ENCODE measurements at regions not wholly inside any gene's neighbourhood (a gene's known extent, or its start where the extent isn't known, plus 50 kb on each side); places are given as distances from the start of the nearest gene placed in this dataset.

GRCh38 chr12:98262902-98263301 lies 252.5 kb upstream of the TMPO start:
- no peaks in the 10 kb centered on the region for H3K4me1 ChIP-seq (ENCODE audit: control insufficient read depth, insufficient read depth, low read length)
- H3K27ac ChIP-seq (ENCODE audit: low read length) = no peak overlapping the region
- H3K4me3 ChIP-seq (ENCODE audit: low read length) = no peak overlapping the region
- no CpG with 5 or more reads among the region's 6 CpGs for WGBS (ENCODE audit: insufficient coverage, insufficient read length)
- DNase-seq (ENCODE audit: low read depth, low spot score) = no peak
- H3K36me3 ChIP-seq (ENCODE audit: control insufficient read depth, insufficient read depth, low read length) = no peaks in the 10 kb centered on the region
- H3K27me3 ChIP-seq (ENCODE audit: control insufficient read depth, insufficient read depth, low read length) = no peaks in the 10 kb centered on the region
- no peaks in the 10 kb centered on the region for H3K9me3 ChIP-seq (ENCODE audit: control insufficient read depth, insufficient read depth, low read length)

GRCh38 chr12:98274430-98275130 lies 240.8 kb upstream of the TMPO start:
- no peaks in the 10 kb centered on the region for H3K9me3 ChIP-seq (ENCODE audit: control insufficient read depth, insufficient read depth, low read length)
- no peak overlapping the region for H3K4me3 ChIP-seq (ENCODE audit: low read length)
- WGBS (ENCODE audit: insufficient coverage, insufficient read length) = no CpG with 5 or more reads among the region's 5 CpGs
- no peak overlapping the region for H3K27ac ChIP-seq (ENCODE audit: low read length)
- DNase-seq (ENCODE audit: low read depth, low spot score) = no peak
- H3K4me1 ChIP-seq (ENCODE audit: control insufficient read depth, insufficient read depth, low read length) = no peaks in the 10 kb centered on the region
- H3K27me3 ChIP-seq (ENCODE audit: control insufficient read depth, insufficient read depth, low read length) = no peaks in the 10 kb centered on the region
- H3K36me3 ChIP-seq (ENCODE audit: control insufficient read depth, insufficient read depth, low read length) = no peaks in the 10 kb centered on the region

GRCh38 chr12:98275131-98275475 lies 240.3 kb upstream of the TMPO start:
- WGBS (ENCODE audit: insufficient coverage, insufficient read length) = no CpG with 5 or more reads among the region's 4 CpGs
- no peak for DNase-seq (ENCODE audit: low read depth, low spot score)
- no peaks in the 10 kb centered on the region for H3K27me3 ChIP-seq (ENCODE audit: control insufficient read depth, insufficient read depth, low read length)
- no peaks in the 10 kb centered on the region for H3K4me1 ChIP-seq (ENCODE audit: control insufficient read depth, insufficient read depth, low read length)
- H3K27ac ChIP-seq (ENCODE audit: low read length) = no peak overlapping the region
- H3K4me3 ChIP-seq (ENCODE audit: low read length) = no peak overlapping the region
- H3K36me3 ChIP-seq (ENCODE audit: control insufficient read depth, insufficient read depth, low read length) = no peaks in the 10 kb centered on the region
- H3K9me3 ChIP-seq (ENCODE audit: control insufficient read depth, insufficient read depth, low read length) = no peaks in the 10 kb centered on the region

GRCh38 chr12:98280152-98280551 lies 235.2 kb upstream of the TMPO start:
- DNase-seq (ENCODE audit: low read depth, low spot score) = no peak
- Histone ChIP-seq H3K36me3 (ENCODE audit: control insufficient read depth, insufficient read depth, low read length) (no peaks in the 10 kb centered on the region), H3K9me3 (ENCODE audit: control insufficient read depth, insufficient read depth, low read length) (no peaks in the 10 kb centered on the region), H3K27ac (ENCODE audit: low read length) (no peak overlapping the region), H3K27me3 (ENCODE audit: control insufficient read depth, insufficient read depth, low read length) (no peaks in the 10 kb centered on the region), H3K4me3 (ENCODE audit: low read length) (no peak overlapping the region), H3K4me1 (ENCODE audit: control insufficient read depth, insufficient read depth, low read length) (no peaks in the 10 kb centered on the region)
- no CpG with 5 or more reads among the region's 6 CpGs for WGBS (ENCODE audit: insufficient coverage, insufficient read length)

- Histone ChIP-seq H3K27me3 (ENCODE audit: control insufficient read depth, insufficient read depth, low read length) (no peaks in the 10 kb centered on the region), H3K4me3 (ENCODE audit: low read length) (no peak overlapping the region), H3K9me3 (ENCODE audit: control insufficient read depth, insufficient read depth, low read length) (no peaks in the 10 kb centered on the region), H3K36me3 (ENCODE audit: control insufficient read depth, insufficient read depth, low read length) (no peaks in the 10 kb centered on the region), H3K27ac (ENCODE audit: low read length) (no peak overlapping the region), H3K4me1 (ENCODE audit: control insufficient read depth, insufficient read depth, low read length) (no peaks in the 10 kb centered on the region)
- no CpG with 5 or more reads among the region's 7 CpGs for WGBS (ENCODE audit: insufficient coverage, insufficient read length)
- DNase-seq (ENCODE audit: low read depth, low spot score) = no peak
These were observed 234.8 kb upstream of the TMPO start for GRCh38 chr12:98280621-98281020.

- H3K36me3 ChIP-seq (ENCODE audit: control insufficient read depth, insufficient read depth, low read length) = no peaks in the 10 kb centered on the region
- H3K27ac ChIP-seq (ENCODE audit: low read length) = no peak overlapping the region
- no peak overlapping the region for H3K4me3 ChIP-seq (ENCODE audit: low read length)
- no peak for DNase-seq (ENCODE audit: low read depth, low spot score)
- WGBS (ENCODE audit: insufficient coverage, insufficient read length) = no CpG with 5 or more reads among the region's 4 CpGs
- H3K27me3 ChIP-seq (ENCODE audit: control insufficient read depth, insufficient read depth, low read length) = no peaks in the 10 kb centered on the region
- H3K4me1 ChIP-seq (ENCODE audit: control insufficient read depth, insufficient read depth, low read length) = peaks cover 3% of the 10 kb centered on the region; the same call in 1 of the 2 replicates
- no peaks in the 10 kb centered on the region for H3K9me3 ChIP-seq (ENCODE audit: control insufficient read depth, insufficient read depth, low read length)
These were observed 223.6 kb upstream of the TMPO start for GRCh38 chr12:98291828-98292227.

GRCh38 chr12:98294051-98294805 lies 221.2 kb upstream of the TMPO start:
- Histone ChIP-seq H3K4me1 (ENCODE audit: control insufficient read depth, insufficient read depth, low read length) (peaks cover 3% of the 10 kb centered on the region; the same call in 1 of the 2 replicates), H3K27ac (ENCODE audit: low read length) (no peak overlapping the region), H3K27me3 (ENCODE audit: control insufficient read depth, insufficient read depth, low read length) (no peaks in the 10 kb centered on the region), H3K36me3 (ENCODE audit: control insufficient read depth, insufficient read depth, low read length) (no peaks in the 10 kb centered on the region), H3K9me3 (ENCODE audit: control insufficient read depth, insufficient read depth, low read length) (no peaks in the 10 kb centered on the region), H3K4me3 (ENCODE audit: low read length) (no peak overlapping the region)
- no CpG with 5 or more reads among the region's 1 CpG for WGBS (ENCODE audit: insufficient coverage, insufficient read length)
- DNase-seq (ENCODE audit: low read depth, low spot score) = no peak

GRCh38 chr12:98295681-98296080 lies 219.7 kb upstream of the TMPO start:
- no peak for DNase-seq (ENCODE audit: low read depth, low spot score)
- H3K27me3 ChIP-seq (ENCODE audit: control insufficient read depth, insufficient read depth, low read length) = no peaks in the 10 kb centered on the region
- no peak overlapping the region for H3K4me3 ChIP-seq (ENCODE audit: low read length)
- no peak overlapping the region for H3K27ac ChIP-seq (ENCODE audit: low read length)
- no peaks in the 10 kb centered on the region for H3K36me3 ChIP-seq (ENCODE audit: control insufficient read depth, insufficient read depth, low read length)
- H3K9me3 ChIP-seq (ENCODE audit: control insufficient read depth, insufficient read depth, low read length) = no peaks in the 10 kb centered on the region
- H3K4me1 ChIP-seq (ENCODE audit: control insufficient read depth, insufficient read depth, low read length) = peaks cover 3% of the 10 kb centered on the region; the same call in 1 of the 2 replicates
- no CpG with 5 or more reads among the region's 2 CpGs for WGBS (ENCODE audit: insufficient coverage, insufficient read length)

- DNase-seq (ENCODE audit: low read depth, low spot score) = no peak
- no peaks in the 10 kb centered on the region for H3K9me3 ChIP-seq (ENCODE audit: control insufficient read depth, insufficient read depth, low read length)
- no CpG with 5 or more reads among the region's 6 CpGs for WGBS (ENCODE audit: insufficient coverage, insufficient read length)
- H3K36me3 ChIP-seq (ENCODE audit: control insufficient read depth, insufficient read depth, low read length) = no peaks in the 10 kb centered on the region
- H3K27me3 ChIP-seq (ENCODE audit: control insufficient read depth, insufficient read depth, low read length) = no peaks in the 10 kb centered on the region
- no peak overlapping the region for H3K4me3 ChIP-seq (ENCODE audit: low read length)
- peaks cover 3% of the 10 kb centered on the region; the same call in 1 of the 2 replicates for H3K4me1 ChIP-seq (ENCODE audit: control insufficient read depth, insufficient read depth, low read length)
- no peak overlapping the region for H3K27ac ChIP-seq (ENCODE audit: low read length)
These were observed 218.8 kb upstream of the TMPO start for GRCh38 chr12:98296462-98297079.

- no peaks in the 10 kb centered on the region for H3K36me3 ChIP-seq (ENCODE audit: control insufficient read depth, insufficient read depth, low read length)
- no peak overlapping the region for H3K4me3 ChIP-seq (ENCODE audit: low read length)
- no peaks in the 10 kb centered on the region for H3K4me1 ChIP-seq (ENCODE audit: control insufficient read depth, insufficient read depth, low read length)
- no CpG with 5 or more reads among the region's 3 CpGs for WGBS (ENCODE audit: insufficient coverage, insufficient read length)
- no peak for DNase-seq (ENCODE audit: low read depth, low spot score)
- H3K9me3 ChIP-seq (ENCODE audit: control insufficient read depth, insufficient read depth, low read length) = no peaks in the 10 kb centered on the region
- no peaks in the 10 kb centered on the region for H3K27me3 ChIP-seq (ENCODE audit: control insufficient read depth, insufficient read depth, low read length)
- H3K27ac ChIP-seq (ENCODE audit: low read length) = no peak overlapping the region
These were observed 217.9 kb upstream of the TMPO start for GRCh38 chr12:98297538-98297937.

All from iPS DF 6.9 (cell line).